GM18909 (cell line): ENCODE measurements at regions not wholly inside any gene's neighbourhood (a gene's known extent, or its start where the extent isn't known, plus 50 kb on each side); places are given as distances from the start of the nearest gene placed in this dataset.

Source experiments
- ATAC-seq: cut with Tn5 transposase; IDR thresholded peaks from one replicate; pipeline ENCODE4 v1.9.1; 2021; ENCODE audit warnings: mild to moderate bottlenecking; ENCODE audit not compliant: unreplicated experiment, poor library complexity

GRCh38 chr3:40782111-40782721 is 257.5 kb downstream of the ZNF621 start:
- ATAC-seq, result no peak

GRCh38 chr3:40790746-40791145 is 266.0 kb downstream of the ZNF621 start:
- no peak for ATAC-seq

- no peak for ATAC-seq
Measured at GRCh38 chr3:40793730-40794129, 269.0 kb downstream of the ZNF621 start.

GRCh38 chr3:40800343-40800742 is 275.6 kb downstream of the ZNF621 start:
- no peak for ATAC-seq

GRCh38 chr3:40801284-40801741 is 276.6 kb downstream of the ZNF621 start:
- ATAC-seq, result no peak

- ATAC-seq, result no peak
Measured at GRCh38 chr3:40803311-40803710, 278.6 kb downstream of the ZNF621 start.

- ATAC-seq, result no peak
Measured at GRCh38 chr3:40805456-40805855, 280.7 kb downstream of the ZNF621 start.

- no peak for ATAC-seq
Measured at GRCh38 chr3:40810813-40811212, 286.1 kb downstream of the ZNF621 start.

GRCh38 chr3:40817017-40817416 is 292.3 kb downstream of the ZNF621 start:
- ATAC-seq, result no peak

GRCh38 chr3:40821315-40821714 is 296.6 kb downstream of the ZNF621 start:
- no peak for ATAC-seq

GRCh38 chr3:40827226-40827625 is 302.5 kb downstream of the ZNF621 start:
- no peak for ATAC-seq

- no peak for ATAC-seq
Measured at GRCh38 chr3:40827942-40828688, 303.4 kb downstream of the ZNF621 start.

GRCh38 chr3:40828741-40829415 is 304.1 kb downstream of the ZNF621 start:
- no peak for ATAC-seq

- no peak for ATAC-seq
Measured at GRCh38 chr3:40829876-40830275, 305.1 kb downstream of the ZNF621 start.

- ATAC-seq, result no peak
Measured at GRCh38 chr3:40837300-40837699, 312.5 kb downstream of the ZNF621 start.

- no peak for ATAC-seq
Measured at GRCh38 chr3:40841131-40841530, 316.4 kb downstream of the ZNF621 start.

GRCh38 chr3:40841570-40842109 is 316.9 kb downstream of the ZNF621 start:
- no peak for ATAC-seq

- no peak for ATAC-seq
Measured at GRCh38 chr3:40842714-40843113, 318.0 kb downstream of the ZNF621 start.

GRCh38 chr3:40843208-40843624 is 318.5 kb downstream of the ZNF621 start:
- ATAC-seq, result no peak

GRCh38 chr3:40843851-40844548 is 319.2 kb downstream of the ZNF621 start:
- no peak for ATAC-seq
